IMR-90 (cell line): ENCODE measurements at regions not wholly inside any gene's neighbourhood (a gene's known extent, or its start where the extent isn't known, plus 50 kb on each side); places are given as distances from the start of the nearest gene placed in this dataset.

Experiments
- ATAC-seq: fragments of 200-7000 bp; cut with Tn5 transposase; 2 replicates; pipeline ENCODE4 v1.9.1; 2020; ENCODE audit warnings: low read depth, mild to moderate bottlenecking, moderate library complexity
- BruUV-seq: library from RNA; stranded (reverse); fragments of 400-500 nt; replicated peaks from 2 replicates; lab custom pipeline; 2021; lab: Mats Ljungman, UMichigan
- CTCF ChIA-PET: fragments of 300-600 bp; formaldehyde crosslinking; extraction: SDS; loops from one replicate; lab custom pipeline; 2021; ENCODE audit warnings: antibody characterized with exemption; lab: Yijun Ruan, JAX
- POLR2A ChIA-PET: fragments of 300-600 bp; sonication (Branson Sonifier 250); formaldehyde crosslinking; loops from one replicate; lab custom pipeline; 2022; ENCODE audit warnings: antibody characterized with exemption; ENCODE audit not compliant: unreplicated experiment; lab: Charles Lee
- DNase-seq: peaks from one replicate; pipeline ENCODE4 v3.0.0; 2013
- H2AFZ ChIP-seq: replicated peaks from 2 replicates; pipeline ENCODE3; 2013; ENCODE audit warnings: low read length, mild to moderate bottlenecking; ENCODE audit not compliant: poor library complexity
- H2AK5ac ChIP-seq: 2 replicates; pipeline ENCODE4 v1.6.1; 2013; ENCODE audit warnings: low read depth, low read length, inconsistent platforms
- H2AK9ac ChIP-seq: replicated peaks from 2 replicates; pipeline ENCODE3; 2013; ENCODE audit warnings: mild to moderate bottlenecking, low read depth, low read length, moderate library complexity; ENCODE audit not compliant: poor library complexity
- H2BK120ac ChIP-seq: 2 replicates; pipeline ENCODE4 v1.6.1; 2013; ENCODE audit warnings: low read depth, low read length, inconsistent platforms
- H2BK15ac ChIP-seq: 3 replicates; pipeline ENCODE4 v1.6.1; 2013; ENCODE audit warnings: low read depth, low read length, inconsistent platforms
- H2BK20ac ChIP-seq: 2 replicates; pipeline ENCODE4 v1.6.1; 2013; ENCODE audit warnings: low read depth, mild to moderate bottlenecking, inconsistent platforms, low read length, moderate library complexity
- H2BK5ac ChIP-seq: 2 replicates; pipeline ENCODE4 v1.6.1; 2013; ENCODE audit warnings: mild to moderate bottlenecking, low read depth, low read length, inconsistent platforms; ENCODE audit not compliant: poor library complexity, severe bottlenecking
- H3K14ac ChIP-seq: replicated peaks from 2 replicates; pipeline ENCODE4 v1.6.1; 2013; ENCODE audit warnings: low read depth, low read length, inconsistent platforms
- H3K18ac ChIP-seq: 2 replicates; pipeline ENCODE4 v1.6.1; 2013; ENCODE audit warnings: low read depth, low read length, control low read depth
- H3K23ac ChIP-seq: 2 replicates; pipeline ENCODE4 v1.6.1; 2013; ENCODE audit warnings: low read depth, low read length, inconsistent platforms
- H3K27ac ChIP-seq: 2 replicates; pipeline ENCODE4 v1.5.1; 2013; ENCODE audit warnings: mild to moderate bottlenecking, control low read depth, low read length; ENCODE audit not compliant: insufficient read depth
- H3K27me3 ChIP-seq: 2 replicates; pipeline ENCODE4 v1.6.1; 2013; ENCODE audit warnings: low read length; ENCODE audit not compliant: control insufficient read depth, insufficient read depth
- H3K36me3 ChIP-seq: 2 replicates; pipeline ENCODE4 v1.6.1; 2013; ENCODE audit warnings: low read length, mixed read lengths; ENCODE audit not compliant: control insufficient read depth, insufficient read depth
- H3K4ac ChIP-seq: 2 replicates; pipeline ENCODE4 v1.6.1; 2013; ENCODE audit warnings: low read depth, low read length, inconsistent platforms
- H3K4me1 ChIP-seq: 2 replicates; pipeline ENCODE4 v1.6.1; 2013; ENCODE audit warnings: low read length, mixed read lengths; ENCODE audit not compliant: control insufficient read depth, insufficient read depth
- H3K4me2 ChIP-seq: 2 replicates; pipeline ENCODE4 v1.6.1; 2013; ENCODE audit warnings: low read depth, mild to moderate bottlenecking, control low read depth, low read length, moderate library complexity
- H3K4me3 ChIP-seq: 2 replicates; pipeline ENCODE4 v1.5.1; 2013; ENCODE audit warnings: low read depth, mild to moderate bottlenecking, control low read depth, low read length, moderate library complexity; ENCODE audit not compliant: insufficient read depth
- H3K56ac ChIP-seq: 2 replicates; pipeline ENCODE4 v1.6.1; 2013; ENCODE audit warnings: low read length, inconsistent platforms; ENCODE audit not compliant: insufficient read depth; ENCODE audit errors: extremely low read depth
- H3K79me1 ChIP-seq, 2 experiments: 2 replicates each; pipeline ENCODE4 v1.6.1; 2013; ENCODE audit warnings: low read length in 2 of 2, inconsistent platforms in 1 of 2, low read depth in 1 of 2
- H3K9ac ChIP-seq: 2 replicates; pipeline ENCODE4 v1.6.1; 2013; ENCODE audit warnings: low read depth, low read length, control low read depth
- H3K9me1 ChIP-seq: 2 replicates; pipeline ENCODE4 v1.6.1; 2013; ENCODE audit warnings: low read length, inconsistent platforms; ENCODE audit not compliant: insufficient read depth
- H3K9me3 ChIP-seq: 2 replicates; pipeline ENCODE4 v1.6.1; 2013; ENCODE audit warnings: low read length; ENCODE audit not compliant: control insufficient read depth, insufficient read depth
- H4K20me1 ChIP-seq: 2 replicates; pipeline ENCODE4 v1.6.1; 2013; ENCODE audit warnings: low read length, inconsistent platforms; ENCODE audit not compliant: insufficient read depth
- H4K5ac ChIP-seq: 2 replicates; pipeline ENCODE4 v1.6.1; 2013; ENCODE audit warnings: mild to moderate bottlenecking, low read depth, low read length, control low read depth
- H4K8ac ChIP-seq, 2 experiments: 2 replicates each; pipeline ENCODE4 v1.6.1; 2013; ENCODE audit warnings: low read depth in 2 of 2, low read length in 2 of 2, control low read depth in 1 of 2, inconsistent platforms in 1 of 2
- H4K91ac ChIP-seq: 2 replicates; pipeline ENCODE4 v1.6.1; 2013; ENCODE audit warnings: low read depth, low read length, inconsistent platforms; ENCODE audit not compliant: insufficient read depth
- POLR2A ChIP-seq: IDR thresholded peaks from 2 replicates; pipeline ENCODE4 v1.6.1; 2012; ENCODE audit warnings: mild to moderate bottlenecking, low read depth, low read length
- WGBS, 2 experiments: methylation state at CpG; one replicate each; pipeline versions ENCODE4 v1.1.5 to v1.1.7; 2013; ENCODE audit warnings: missing lambda C conversion rate in 2 of 2; ENCODE audit not compliant: insufficient read length in 1 of 2; ENCODE audit errors: extremely low coverage in 2 of 2; 5-methylcytosine and 5-hydroxymethylcytosine counted together
- dilution Hi-C: fragments of 300-500 bp; cut with HindIII; formaldehyde crosslinking; loops from one replicate; pipeline ENCODE4 v1.14.3; 2018; ENCODE audit warnings: low sequenced_read_pairs; ENCODE audit not compliant: unreplicated experiment
- in situ Hi-C: fragments of 300-500 bp; cut with MboI; formaldehyde crosslinking; loops from 3 replicates; pipeline ENCODE4 v1.14.3; 2019; ENCODE audit warnings: low sequenced_read_pairs, inconsistent platforms, mixed read lengths
- intact Hi-C: fragments of 100-400 bp; cut with micrococcal nuclease; formaldehyde crosslinking; loops from 2 replicates; pipeline ENCODE4 v1.10.0; 2022

DNA sequence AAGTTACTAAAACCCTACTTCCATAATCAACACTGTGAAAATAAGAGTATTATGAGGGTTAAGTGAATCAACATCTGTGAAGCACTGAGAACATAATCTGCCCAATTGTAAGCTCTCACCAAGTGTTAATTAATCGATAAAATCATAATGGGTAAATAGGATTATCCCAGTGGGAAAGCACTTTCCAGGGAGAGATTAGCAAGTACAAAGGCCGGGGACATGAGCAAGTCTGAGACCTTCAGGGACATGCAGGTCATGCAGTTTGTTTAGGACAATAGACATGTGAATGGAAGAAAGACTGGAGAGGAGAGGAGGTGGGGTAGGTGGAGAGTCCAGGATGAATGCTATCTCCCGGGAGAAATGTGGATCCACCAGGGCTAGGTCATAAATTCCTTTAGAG lies 57.8 kb upstream of the FIBIN start:
- Histone ChIP-seq H3K4me1 (peaks cover 3% of the 10 kb centered on the region; the same call in 1 of the 2 replicates), H3K9me1 (no peaks in the 10 kb centered on the region), H3K79me1 (no peaks in the 10 kb centered on the region), H3K4ac (no peak overlapping the region), H3K4me2 (no peak overlapping the region), H3K56ac (no peak overlapping the region), H4K8ac (no peak overlapping the region), H3K18ac (no peak overlapping the region), H4K5ac (no peak overlapping the region), H3K27ac (no peak overlapping the region), H4K91ac (no peak overlapping the region), H2AK5ac (no peak overlapping the region), H4K20me1 (no peaks in the 10 kb centered on the region), H2BK15ac (no peak overlapping the region), H2BK20ac (no peak overlapping the region), H2BK5ac (no peak overlapping the region), H3K4me3 (no peak overlapping the region), H3K27me3 (no peaks in the 10 kb centered on the region; the same call in 1 of the 2 replicates), H3K23ac (no peak overlapping the region), H3K36me3 (no peaks in the 10 kb centered on the region), H2BK120ac (no peak overlapping the region), H3K9ac (no peak overlapping the region), H3K9me3 (peaks cover 1% of the 10 kb centered on the region; the same call in 1 of the 2 replicates), H2AFZ (no peak overlapping the region), H2AK9ac (no peak overlapping the region), H3K14ac (no peak overlapping the region)
- intact Hi-C loops, result no loop called here
- ATAC-seq (no peak), DNase-seq (no peak)
- ChIA-PET CTCF (no interaction called here), POLR2A (no interaction called here)
- in situ Hi-C loops, result no loop called here
- 89% methylated on average over 1 of the region's 3 CpGs; no CpG with 5 or more reads in 1 of the 2 experiments for WGBS, 2 experiments
- no TSS peak for BruUV-seq
- dilution Hi-C loops, result no loop called here
- TF ChIP-seq POLR2A, result no peak
